ENCODE measurements at regions not wholly inside any gene's neighbourhood (a gene's known extent, or its start where the extent isn't known, plus 50 kb on each side); places are given as distances from the start of the nearest gene placed in this dataset.

DNA sequence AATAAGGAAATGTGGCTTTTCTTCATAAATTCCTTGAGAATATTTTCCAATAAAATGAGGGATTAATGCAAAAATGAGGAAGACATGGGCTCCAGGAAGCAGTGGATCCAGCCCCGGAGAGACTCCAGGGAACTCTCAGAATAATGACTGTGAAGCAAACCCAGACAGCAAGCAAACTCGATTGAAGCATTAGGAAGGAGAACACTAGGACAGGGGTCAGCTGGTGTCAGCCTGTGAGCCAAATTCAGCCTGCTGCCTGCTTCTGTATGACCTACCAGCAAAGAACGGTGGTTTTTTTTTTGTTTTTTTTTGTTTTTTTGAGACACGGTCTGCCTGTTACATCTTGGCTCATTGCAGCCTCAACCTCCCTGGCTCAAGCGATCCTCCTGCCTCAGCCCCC is 133.9 kb upstream of the FOXN2 start:
- Histone ChIP-seq H4K20me1 (ENCODE audit: control insufficient read depth, extremely low read depth, insufficient read depth, low read length) (no peaks in the 10 kb centered on the region), H3K4me1 (ENCODE audit: control insufficient read depth, extremely low read depth, insufficient read depth, low read length) (no peaks in the 10 kb centered on the region), H3K36me3 (ENCODE audit: control insufficient read depth in 2 of 2, extremely low read depth in 1 of 2, insufficient read depth in 2 of 2, low read length in 2 of 2) (no peaks in the 10 kb centered on the region), H3K9ac (ENCODE audit: control insufficient read depth, extremely low read depth, insufficient read depth, low read length) (no peak overlapping the region), H3K4me3 (ENCODE audit: control insufficient read depth in 2 of 3, extremely low read depth in 1 of 3, insufficient read depth in 2 of 3, low read depth in 1 of 3, low read length in 3 of 3) (no peak overlapping the region), H3K79me2 (ENCODE audit: control insufficient read depth, insufficient read depth, low read length) (no peaks in the 10 kb centered on the region), H2AFZ (ENCODE audit: control insufficient read depth, low read length) (no peak overlapping the region), H3K9me3 (ENCODE audit: control insufficient read depth, low read depth, low read length) (no peaks in the 10 kb centered on the region), H3K27ac (ENCODE audit: control insufficient read depth, insufficient read depth, low read length) (no peak overlapping the region), H3K4me2 (ENCODE audit: control insufficient read depth, extremely low read depth, insufficient read depth, low read depth, low read length) (no peak overlapping the region), H3K27me3 (ENCODE audit: control insufficient read depth, extremely low read depth, insufficient read depth, low read length) (no peaks in the 10 kb centered on the region), H3K9me1 (ENCODE audit: control insufficient read depth, extremely low read depth, insufficient read depth, low read length) (no peaks in the 10 kb centered on the region)
- DNase-seq (ENCODE audit: low read depth, low spot score) = no peak
- dilution Hi-C loops (cut with MboI; ENCODE audit: extremely low pct_ligation_motif_present, low sequenced_read_pairs) = no loop called here
- no peak for FAIRE-seq
- TF ChIP-seq, protein P1, sequence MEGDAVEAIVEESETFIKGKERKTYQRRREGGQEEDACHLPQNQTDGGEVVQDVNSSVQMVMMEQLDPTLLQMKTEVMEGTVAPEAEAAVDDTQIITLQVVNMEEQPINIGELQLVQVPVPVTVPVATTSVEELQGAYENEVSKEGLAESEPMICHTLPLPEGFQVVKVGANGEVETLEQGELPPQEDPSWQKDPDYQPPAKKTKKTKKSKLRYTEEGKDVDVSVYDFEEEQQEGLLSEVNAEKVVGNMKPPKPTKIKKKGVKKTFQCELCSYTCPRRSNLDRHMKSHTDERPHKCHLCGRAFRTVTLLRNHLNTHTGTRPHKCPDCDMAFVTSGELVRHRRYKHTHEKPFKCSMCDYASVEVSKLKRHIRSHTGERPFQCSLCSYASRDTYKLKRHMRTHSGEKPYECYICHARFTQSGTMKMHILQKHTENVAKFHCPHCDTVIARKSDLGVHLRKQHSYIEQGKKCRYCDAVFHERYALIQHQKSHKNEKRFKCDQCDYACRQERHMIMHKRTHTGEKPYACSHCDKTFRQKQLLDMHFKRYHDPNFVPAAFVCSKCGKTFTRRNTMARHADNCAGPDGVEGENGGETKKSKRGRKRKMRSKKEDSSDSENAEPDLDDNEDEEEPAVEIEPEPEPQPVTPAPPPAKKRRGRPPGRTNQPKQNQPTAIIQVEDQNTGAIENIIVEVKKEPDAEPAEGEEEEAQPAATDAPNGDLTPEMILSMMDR (optimal IDR thresholded peaks at IDR 0.05 in 1 of 3, IDR thresholded peaks at IDR 0.05 in 1 of 3, conservative IDR thresholded peaks at IDR 0.05 in 1 of 3; ENCODE audit: extremely low read depth in 1 of 3, insufficient read depth in 2 of 3, low read length in 3 of 3) = no peak
- TF ChIP-seq EZH2 (IDR thresholded peaks at IDR 0.05; ENCODE audit: low read length) = no peak

DNA sequence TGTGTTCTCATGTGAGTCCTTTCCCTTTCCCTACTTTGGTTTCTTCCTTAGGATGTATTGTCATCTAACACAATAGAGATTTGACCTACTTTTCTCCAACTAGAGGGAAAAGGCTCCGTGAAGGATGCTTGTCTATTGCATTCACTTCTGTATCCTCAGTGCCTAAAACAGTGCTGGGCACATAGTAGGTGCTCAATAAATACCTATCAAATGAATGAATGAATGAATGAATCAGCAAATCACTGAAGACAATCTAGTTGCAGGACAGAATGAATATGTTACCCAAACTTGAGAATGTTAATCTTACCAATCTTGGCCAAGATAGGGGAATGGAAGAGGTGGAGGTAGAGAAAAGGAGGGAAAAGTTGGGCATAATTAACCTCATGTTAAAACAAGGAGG is 131.2 kb upstream of the FOXN2 start:
- no peaks in the 10 kb centered on the region for H3K36me3 ChIP-seq (ENCODE audit: control insufficient read depth in 2 of 2, extremely low read depth in 1 of 2, insufficient read depth in 2 of 2, low read length in 2 of 2)
- H3K27me3 ChIP-seq (ENCODE audit: control insufficient read depth, extremely low read depth, insufficient read depth, low read length) = no peaks in the 10 kb centered on the region
- no peak overlapping the region for H2AFZ ChIP-seq (ENCODE audit: control insufficient read depth, low read length)
- no peaks in the 10 kb centered on the region for H3K9me1 ChIP-seq (ENCODE audit: control insufficient read depth, extremely low read depth, insufficient read depth, low read length)
- H3K9me3 ChIP-seq (ENCODE audit: control insufficient read depth, low read depth, low read length) = no peaks in the 10 kb centered on the region
- TF ChIP-seq, protein P1 (optimal IDR thresholded peaks at IDR 0.05 in 1 of 3, IDR thresholded peaks at IDR 0.05 in 1 of 3, conservative IDR thresholded peaks at IDR 0.05 in 1 of 3; ENCODE audit: extremely low read depth in 1 of 3, insufficient read depth in 2 of 3, low read length in 3 of 3) = no peak
- no peak for TF ChIP-seq EZH2 (IDR thresholded peaks at IDR 0.05; ENCODE audit: low read length)
- no peaks in the 10 kb centered on the region for H4K20me1 ChIP-seq (ENCODE audit: control insufficient read depth, extremely low read depth, insufficient read depth, low read length)
- no peak for DNase-seq (ENCODE audit: low read depth, low spot score)
- FAIRE-seq = no peak
- no peak overlapping the region for H3K27ac ChIP-seq (ENCODE audit: control insufficient read depth, insufficient read depth, low read length)
- no peak overlapping the region for H3K4me2 ChIP-seq (ENCODE audit: control insufficient read depth, extremely low read depth, insufficient read depth, low read depth, low read length)
- H3K79me2 ChIP-seq (ENCODE audit: control insufficient read depth, insufficient read depth, low read length) = no peaks in the 10 kb centered on the region
- dilution Hi-C loops (cut with MboI; ENCODE audit: extremely low pct_ligation_motif_present, low sequenced_read_pairs) = no loop called here
- H3K9ac ChIP-seq (ENCODE audit: control insufficient read depth, extremely low read depth, insufficient read depth, low read length) = no peak overlapping the region
- no peak overlapping the region for H3K4me3 ChIP-seq (ENCODE audit: control insufficient read depth in 2 of 3, extremely low read depth in 1 of 3, insufficient read depth in 2 of 3, low read depth in 1 of 3, low read length in 3 of 3)
- H3K4me1 ChIP-seq (ENCODE audit: control insufficient read depth, extremely low read depth, insufficient read depth, low read length) = no peaks in the 10 kb centered on the region
